Cardiac fibroblast (primary cell): ENCODE measurements at regions not wholly inside any gene's neighbourhood (a gene's known extent, or its start where the extent isn't known, plus 50 kb on each side); places are given as distances from the start of the nearest gene placed in this dataset.
A peak's percentile ranks its signal among the peaks of the same experiment; 100 is the strongest.

Source experiments
- DNase-seq, 2 donors: peaks; one replicate each; pipeline versions ENCODE4 v3.0.0 to v3.0.0-alpha.2; 2010; ENCODE audit warnings: low read depth in 2 of 2
- H3K4me3 ChIP-seq, 2 donors: replicated peaks in 1 of 2; 1 replicate in 1 of 2; 2 replicates in 1 of 2; pipeline ENCODE4 v1.5.1; 2011; ENCODE audit warnings: low read depth in 2 of 2, low read length in 2 of 2, mild to moderate bottlenecking in 2 of 2, moderate library complexity in 1 of 2
- TF ChIP-seq, protein P1 (sequence below): IDR thresholded peaks from one replicate; pipeline ENCODE4 v1.5.1; 2011; ENCODE audit warnings: low read depth, mild to moderate bottlenecking, low read length, inconsistent platforms

DNA sequence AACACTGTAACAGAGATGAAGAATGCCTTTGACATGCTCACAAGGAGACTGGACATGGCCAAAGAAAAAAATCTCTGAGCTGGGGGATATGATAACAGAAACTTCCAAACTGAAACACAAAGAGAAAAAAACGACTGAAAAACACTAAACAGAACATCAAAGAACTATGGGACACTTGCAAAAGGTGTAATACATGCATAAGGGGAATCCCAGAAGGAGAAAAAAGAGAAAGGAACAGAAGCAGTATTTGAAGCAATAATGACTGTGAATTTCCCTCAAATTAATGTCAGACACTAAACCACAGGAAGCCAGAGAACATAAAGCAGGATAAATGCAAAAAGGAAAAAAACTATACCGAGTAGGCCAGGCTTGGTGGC lies 117.4 kb upstream of the ARID1B start:
- TF ChIP-seq, protein P1, sequence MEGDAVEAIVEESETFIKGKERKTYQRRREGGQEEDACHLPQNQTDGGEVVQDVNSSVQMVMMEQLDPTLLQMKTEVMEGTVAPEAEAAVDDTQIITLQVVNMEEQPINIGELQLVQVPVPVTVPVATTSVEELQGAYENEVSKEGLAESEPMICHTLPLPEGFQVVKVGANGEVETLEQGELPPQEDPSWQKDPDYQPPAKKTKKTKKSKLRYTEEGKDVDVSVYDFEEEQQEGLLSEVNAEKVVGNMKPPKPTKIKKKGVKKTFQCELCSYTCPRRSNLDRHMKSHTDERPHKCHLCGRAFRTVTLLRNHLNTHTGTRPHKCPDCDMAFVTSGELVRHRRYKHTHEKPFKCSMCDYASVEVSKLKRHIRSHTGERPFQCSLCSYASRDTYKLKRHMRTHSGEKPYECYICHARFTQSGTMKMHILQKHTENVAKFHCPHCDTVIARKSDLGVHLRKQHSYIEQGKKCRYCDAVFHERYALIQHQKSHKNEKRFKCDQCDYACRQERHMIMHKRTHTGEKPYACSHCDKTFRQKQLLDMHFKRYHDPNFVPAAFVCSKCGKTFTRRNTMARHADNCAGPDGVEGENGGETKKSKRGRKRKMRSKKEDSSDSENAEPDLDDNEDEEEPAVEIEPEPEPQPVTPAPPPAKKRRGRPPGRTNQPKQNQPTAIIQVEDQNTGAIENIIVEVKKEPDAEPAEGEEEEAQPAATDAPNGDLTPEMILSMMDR, result no peak
- DNase-seq, result no peak
- H3K4me3 ChIP-seq, result no peak overlapping the region

DNA sequence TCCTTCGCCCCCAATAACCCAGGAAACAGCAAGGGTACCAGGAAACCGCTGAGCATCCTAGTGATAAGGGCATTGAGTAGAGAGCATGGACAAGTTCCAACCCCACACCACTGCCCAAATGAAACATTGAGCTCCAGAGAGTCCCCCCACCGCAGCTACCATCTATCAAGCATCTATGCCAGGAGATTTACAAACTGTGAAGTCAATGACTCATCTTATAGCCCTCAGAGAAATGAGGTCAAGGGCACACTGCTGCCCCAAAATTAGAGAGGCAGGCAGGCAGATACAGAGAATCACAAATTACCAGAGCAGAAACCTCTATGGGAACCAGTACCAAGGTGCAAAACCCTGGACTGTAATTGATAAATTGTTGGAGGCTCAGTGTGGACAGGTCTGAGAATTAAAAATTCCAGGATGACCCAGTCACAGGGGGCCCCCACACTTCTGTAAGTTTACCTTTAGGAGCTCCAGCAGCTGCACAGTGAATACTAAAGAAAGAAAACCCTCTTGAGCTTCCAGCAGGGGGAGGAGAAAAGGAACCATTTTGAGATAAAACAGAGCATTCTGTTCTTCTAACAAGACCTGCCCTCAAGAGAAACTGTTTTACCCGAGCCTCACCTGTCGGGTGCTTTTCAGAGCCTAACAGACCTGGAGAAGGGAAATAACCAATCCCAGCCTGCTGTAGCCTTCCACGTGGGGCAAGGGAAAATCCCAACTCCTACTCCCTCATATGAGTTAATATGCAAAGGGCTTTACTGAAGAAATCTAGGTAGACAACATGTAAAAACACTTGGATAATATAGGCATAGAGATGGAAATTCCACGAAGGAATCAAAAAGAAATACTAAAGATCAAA lies 118.0 kb upstream of the ARID1B start:
- peak in 1 of 2 donors; percentile 63 for DNase-seq
- no peak overlapping the region for H3K4me3 ChIP-seq
- TF ChIP-seq, protein P1, result no peak

GRCh38 chr6:156658186-156658965 lies 118.8 kb upstream of the ARID1B start:
- TF ChIP-seq, protein P1, result no peak
- peak; percentile 72 to 97 for DNase-seq
- peak overlapping the region in 1 of 2 donors; percentile 1 for H3K4me3 ChIP-seq

DNA sequence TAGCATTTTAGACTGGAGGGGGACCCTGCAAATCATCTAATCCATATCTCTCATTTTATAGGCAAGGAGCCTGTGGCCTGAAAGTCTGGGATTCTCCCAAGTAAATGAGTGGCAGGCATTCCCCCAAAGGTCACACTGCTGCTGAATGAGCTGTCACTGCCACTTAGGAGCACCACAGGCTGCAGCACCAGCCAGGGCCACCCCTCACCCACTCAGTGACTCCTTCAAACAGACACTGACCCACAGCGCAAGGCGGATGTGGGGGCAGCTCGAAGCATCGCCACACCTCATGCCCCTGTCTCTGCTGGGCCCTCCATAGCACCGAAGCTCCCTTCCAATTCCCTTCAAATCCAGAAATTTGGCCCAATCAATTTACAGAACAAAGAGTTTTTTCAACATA lies 119.9 kb upstream of the ARID1B start:
- TF ChIP-seq, protein P1, result no peak
- DNase-seq, result no peak
- no peak overlapping the region for H3K4me3 ChIP-seq

DNA sequence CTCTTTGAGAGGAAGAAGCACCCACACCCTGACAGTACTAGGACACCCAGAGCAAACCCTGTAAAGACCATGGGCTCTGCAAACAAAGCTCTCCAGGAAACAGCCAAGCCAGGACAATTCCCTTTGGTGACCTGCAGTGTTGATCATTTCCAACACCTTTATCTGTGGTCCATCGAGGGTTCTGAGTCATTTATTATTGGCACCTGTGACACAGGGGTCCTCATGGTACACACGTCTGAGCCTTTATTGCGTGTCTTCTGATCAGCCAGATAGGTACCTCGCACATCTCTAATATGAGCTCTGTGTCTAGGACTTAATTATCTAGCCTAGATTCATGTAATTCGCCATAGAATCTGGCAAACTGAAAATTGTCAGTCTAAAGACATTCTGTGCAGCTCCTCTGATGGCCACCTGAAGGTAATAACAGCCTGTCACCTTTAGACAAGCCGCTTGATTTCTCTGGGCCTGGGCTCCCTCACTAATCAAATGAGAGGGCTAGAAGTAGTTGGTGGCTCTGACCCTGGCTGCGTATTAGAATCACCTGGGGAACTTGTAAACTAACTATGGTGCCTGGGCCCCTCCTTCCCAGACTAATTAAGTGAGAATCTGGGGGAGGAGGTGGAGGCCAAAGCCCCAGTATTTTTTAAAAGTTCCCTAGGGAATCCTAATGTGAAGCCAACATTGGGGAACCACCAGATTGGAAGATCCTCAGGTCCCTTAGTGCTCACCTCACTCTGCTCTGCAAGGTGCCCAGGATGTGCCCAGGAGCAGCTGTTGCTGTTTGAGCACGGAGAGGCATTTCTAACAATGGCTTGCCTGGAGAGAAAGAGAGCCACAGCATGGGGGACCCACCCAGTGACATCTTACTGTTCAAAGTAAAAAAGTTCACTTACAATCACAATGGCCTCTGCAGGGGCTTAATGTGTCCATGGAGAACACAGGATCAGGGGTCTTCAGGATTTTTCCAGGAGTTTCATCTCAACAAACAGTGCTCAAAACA lies 122.0 kb upstream of the ARID1B start:
- H3K4me3 ChIP-seq, result no peak overlapping the region
- no peak for DNase-seq
- TF ChIP-seq, protein P1, result no peak

DNA sequence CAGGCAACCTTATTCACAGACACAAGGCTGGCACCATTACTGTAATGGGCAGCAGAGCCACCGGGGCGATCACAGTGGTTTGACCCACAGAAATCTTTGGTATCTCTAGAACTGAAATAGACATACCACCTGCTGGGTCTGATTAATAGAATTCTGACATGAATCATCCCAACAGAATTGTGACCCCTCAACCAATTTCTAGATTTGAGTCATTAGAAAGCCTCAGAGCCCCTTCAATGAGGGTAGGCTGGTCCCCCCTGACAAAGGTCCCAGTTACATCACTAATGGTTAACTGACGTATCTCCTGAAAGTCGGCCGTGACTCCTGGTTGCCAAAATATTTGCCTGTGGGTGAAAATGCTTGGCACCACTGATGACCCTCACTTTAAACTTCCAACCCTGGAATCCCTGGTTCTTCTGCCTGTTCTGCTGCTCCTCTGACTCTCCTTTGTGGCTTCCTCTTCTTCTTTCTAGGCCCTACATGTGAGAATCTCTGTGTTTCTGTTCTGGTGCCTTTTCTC lies 124.9 kb upstream of the ARID1B start:
- no peak overlapping the region for H3K4me3 ChIP-seq
- TF ChIP-seq, protein P1, result no peak
- no peak for DNase-seq
